ENCODE measurements at regions not wholly inside any gene's neighbourhood (a gene's known extent, or its start where the extent isn't known, plus 50 kb on each side); places are given as distances from the start of the nearest gene placed in this dataset.
A peak's percentile ranks its signal among the peaks of the same experiment; 100 is the strongest.

DNA sequence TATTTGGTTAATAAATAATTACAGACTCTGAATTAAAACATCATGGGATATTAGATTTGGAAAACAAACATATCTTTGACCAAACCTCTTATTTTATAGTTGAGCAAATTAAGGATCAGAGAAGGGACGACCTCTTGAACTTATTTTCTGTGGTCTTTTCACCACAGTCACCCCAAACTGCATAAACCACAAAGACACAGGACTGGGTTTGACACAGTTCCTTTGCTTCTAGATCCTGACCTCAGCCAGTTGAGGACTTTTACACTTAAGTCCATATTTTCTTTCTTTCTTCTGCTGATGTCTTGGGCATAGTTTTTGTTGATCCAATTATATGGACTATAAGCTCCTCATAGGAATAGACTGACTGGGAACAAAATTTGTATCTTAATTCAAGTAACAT lies 234.0 kb upstream of the SLC14A2 start:
- Histone ChIP-seq H3K27ac (ENCODE audit: control insufficient read depth, insufficient read depth) (no peak overlapping the region), H3K4me1 (ENCODE audit: control insufficient read depth, insufficient read depth, low read length) (no peaks in the 10 kb centered on the region), H3K4me3 (no peak overlapping the region), H2AFZ (ENCODE audit: control insufficient read depth, low read depth, low read length) (no peak overlapping the region), H3K27me3 (replicated peaks in 1 of 2; ENCODE audit: control insufficient read depth in 2 of 2, insufficient read depth in 2 of 2, low read length in 1 of 2) (peaks cover 0 to 2% of the 10 kb centered on the region in 2 experiments; a peak in 1 of 4 replicates), H3K9ac (ENCODE audit: control insufficient read depth, insufficient read depth, low read length) (no peak overlapping the region), H3K79me2 (ENCODE audit: control insufficient read depth, insufficient read depth, low read length) (no peaks in the 10 kb centered on the region), H3K4me2 (ENCODE audit: control insufficient read depth, insufficient read depth) (no peak overlapping the region), H4K20me1 (ENCODE audit: control insufficient read depth, insufficient read depth) (no peaks in the 10 kb centered on the region), H3K9me3 (replicated peaks; ENCODE audit: control insufficient read depth, insufficient read depth, low read length) (no peaks in the 10 kb centered on the region), H3K36me3 (ENCODE audit: control insufficient read depth in 2 of 2, insufficient read depth in 2 of 2, low read length in 1 of 2) (no peaks in the 10 kb centered on the region)
- ChIA-PET CTCF (interaction anchor here (0.6 to 1.3 kb wide), 2 partner anchors 106 to 747 kb away, joined by 4 read pairs; no protein-coding TSS in a partner anchor), RAD21 (ENCODE audit: unreplicated experiment) (interaction anchor here (0.9 to 2.0 kb wide), 2 partner anchors 1760 to 1762 kb away, joined by 3 to 5 read pairs; no protein-coding TSS in a partner anchor), POLR2A (no interaction called here), SMC1A (ENCODE audit: uncharacterized antibody, unreplicated experiment) (interaction anchor here (0.6 to 1.7 kb wide), 2 partner anchors 107 to 168 kb away, joined by 3 to 6 read pairs; no protein-coding TSS in a partner anchor)
- in situ Hi-C loops (cut with MboI) (no loop called here), intact Hi-C loops (cut with micrococcal nuclease; ENCODE audit: unreplicated experiment) (loop anchor here (5.0 to 10.0 kb wide), 4 partner anchors 169 to 806 kb away; no protein-coding TSS in a partner anchor)
- no peak for ATAC-seq
- TF ChIP-seq STAT1 (conservative IDR thresholded peaks at IDR 0.05) (no peak), RUNX3 (IDR thresholded peaks at IDR 0.05; ENCODE audit: low read length) (0 out of 2 replicates have a peak, but pooled peaks have one; percentile 14), ZBTB40 (IDR thresholded peaks at IDR 0.05; ENCODE audit: borderline replicate concordance) (no peak)
- WGBS (ENCODE audit: insufficient coverage, insufficient replicate concordance, low lambda C conversion rate, missing lambda C conversion rate), result 0% methylated on average over 1 of the region's 1 CpG
- no peak for FAIRE-seq
- DNase-seq (ENCODE audit: low read depth, low spot score), result no peak
- no TSS peak for BruUV-seq (replicated peaks)

Data from GM12878 (cell line).